ENCODE measurements at regions not wholly inside any gene's neighbourhood (a gene's known extent, or its start where the extent isn't known, plus 50 kb on each side); places are given as distances from the start of the nearest gene placed in this dataset.

GRCh38 chr11:79744941-79745340, 304.1 kb upstream of the TENM4 start:
- no peak for DNase-seq (ENCODE audit: low spot score)

GRCh38 chr11:79742176-79742575, 301.3 kb upstream of the TENM4 start:
- DNase-seq (ENCODE audit: low spot score), result no peak

GRCh38 chr11:79739591-79739990, 298.8 kb upstream of the TENM4 start:
- DNase-seq (ENCODE audit: low spot score), result no peak

- DNase-seq (ENCODE audit: low spot score), result no peak
These were observed 286.4 kb upstream of the TENM4 start for GRCh38 chr11:79727221-79727620.

GRCh38 chr11:79720115-79720514, 279.3 kb upstream of the TENM4 start:
- no peak for DNase-seq (ENCODE audit: low spot score)

- DNase-seq (ENCODE audit: low spot score), result no peak
These were observed 267.6 kb upstream of the TENM4 start for GRCh38 chr11:79708319-79708932.

- DNase-seq (ENCODE audit: low spot score), result no peak
These were observed 264.8 kb upstream of the TENM4 start for GRCh38 chr11:79705648-79706047.

- DNase-seq (ENCODE audit: low spot score), result no peak
These were observed 261.5 kb upstream of the TENM4 start for GRCh38 chr11:79702303-79702702.

- no peak for DNase-seq (ENCODE audit: low spot score)
These were observed 258.4 kb upstream of the TENM4 start for GRCh38 chr11:79699246-79699645.

GRCh38 chr11:79697905-79698304, 257.1 kb upstream of the TENM4 start:
- no peak for DNase-seq (ENCODE audit: low spot score)

GRCh38 chr11:79694368-79694767, 253.5 kb upstream of the TENM4 start:
- no peak for DNase-seq (ENCODE audit: low spot score)

GRCh38 chr11:79691445-79691844, 250.6 kb upstream of the TENM4 start:
- no peak for DNase-seq (ENCODE audit: low spot score)

- no peak for DNase-seq (ENCODE audit: low spot score)
These were observed 246.0 kb upstream of the TENM4 start for GRCh38 chr11:79686703-79687419.

- DNase-seq (ENCODE audit: low spot score), result no peak
These were observed 243.1 kb upstream of the TENM4 start for GRCh38 chr11:79683930-79684329.

- DNase-seq (ENCODE audit: low spot score), result no peak
These were observed 238.1 kb upstream of the TENM4 start for GRCh38 chr11:79678780-79679452.

GRCh38 chr11:79676396-79676795, 235.6 kb upstream of the TENM4 start:
- no peak for DNase-seq (ENCODE audit: low spot score)

- DNase-seq (ENCODE audit: low spot score), result no peak
These were observed 234.3 kb upstream of the TENM4 start for GRCh38 chr11:79675081-79675480.

GRCh38 chr11:79672786-79673185, 232.0 kb upstream of the TENM4 start:
- no peak for DNase-seq (ENCODE audit: low spot score)

GRCh38 chr11:79671401-79671800, 230.6 kb upstream of the TENM4 start:
- DNase-seq (ENCODE audit: low spot score), result no peak

GRCh38 chr11:79670882-79671281, 230.1 kb upstream of the TENM4 start:
- no peak for DNase-seq (ENCODE audit: low spot score)

GRCh38 chr11:79668575-79668974, 227.7 kb upstream of the TENM4 start:
- no peak for DNase-seq (ENCODE audit: low spot score)

- no peak for DNase-seq (ENCODE audit: low spot score)
These were observed 226.6 kb upstream of the TENM4 start for GRCh38 chr11:79667380-79667779.

GRCh38 chr11:79663017-79663416, 222.2 kb upstream of the TENM4 start:
- no peak for DNase-seq (ENCODE audit: low spot score)

All from putamen (tissue), 1 donor.